Gastrocnemius medialis (tissue), 4 donors: ENCODE measurements at regions not wholly inside any gene's neighbourhood (a gene's known extent, or its start where the extent isn't known, plus 50 kb on each side); places are given as distances from the start of the nearest gene placed in this dataset.

Experiments used
- ATAC-seq, 2 donors: fragments of 150-250 bp; one replicate each; pipeline ENCODE4 v1.9.1; 2016
- DNase-seq, 2 donors: peaks; one replicate each; pipeline ENCODE4 v3.0.0-alpha.2; 2019
- H3K27ac ChIP-seq, 4 donors: fragments of 200-600 bp; sonication (generic); 1 replicate in 1 of 4; 2 replicates in 3 of 4; pipeline ENCODE4 v1.5.1; 2016 to 2018; ENCODE audit warnings: mild to moderate bottlenecking in 2 of 4, moderate library complexity in 1 of 4
- H3K27me3 ChIP-seq, 3 donors: fragments of 200-600 bp; sonication (generic) in 2 of 3; 1 replicate in 1 of 3; 2 replicates in 2 of 3; pipeline versions ENCODE4 v1.5.1 to v1.6.0; 2016 to 2019; ENCODE audit warnings: mild to moderate bottlenecking in 1 of 3, moderate library complexity in 1 of 3
- H3K36me3 ChIP-seq, 2 donors: fragments of 200-600 bp; sonication (generic) in 1 of 2; one replicate each; pipeline ENCODE4 v1.5.1; 2017 to 2018
- H3K4me1 ChIP-seq, 2 donors: fragments of 200-600 bp; sonication (generic) in 1 of 2; one replicate each; pipeline ENCODE4 v1.5.1; 2016 to 2017; ENCODE audit warnings: mild to moderate bottlenecking in 2 of 2
- H3K4me3 ChIP-seq, 4 donors: fragments of 200-600 bp; sonication (generic) in 3 of 4; 1 replicate in 1 of 4; 2 replicates in 3 of 4; pipeline ENCODE4 v1.5.1; 2016 to 2019; ENCODE audit warnings: mild to moderate bottlenecking in 2 of 4
- H3K9me3 ChIP-seq, 3 donors: fragments of 200-600 bp; sonication (generic) in 2 of 3; 1 replicate in 1 of 3; 2 replicates in 2 of 3; pipeline ENCODE4 v1.5.1; 2016 to 2019
- POLR2A ChIP-seq, 2 donors: fragments of 450-650 bp; IDR thresholded peaks; one replicate each; pipeline ENCODE4 v1.6.1; 2017; ENCODE audit warnings: antibody characterized with exemption in 2 of 2, mild to moderate bottlenecking in 2 of 2, moderate library complexity in 2 of 2
- in situ Hi-C, 4 donors: fragments of 200-750 bp; cut with MboI; loops; one replicate each; pipeline versions ENCODE4 v1.15.0 to v1.8.0; 2017; ENCODE audit warnings: low sequenced_read_pairs in 4 of 4
- intact Hi-C: fragments of 100-400 bp; cut with DNase I; formaldehyde crosslinking; loops from one replicate; pipeline ENCODE4 v1.15.1; 2023; ENCODE audit warnings: low total_unique reads
- TF ChIP-seq, protein P1 (sequence below), 5 experiments: fragments of 450-650 bp in 3 of 5; fragments of 200-600 bp in 2 of 5; sonication (generic) in 2 of 5; IDR thresholded peaks in 4 of 5; conservative IDR thresholded peaks in 1 of 5; 1 replicate in 4 of 5; 2 replicates in 1 of 5; pipeline ENCODE4 v1.5.1; 2016 to 2019; ENCODE audit warnings: antibody characterized with exemption in 5 of 5, mild to moderate bottlenecking in 3 of 5, moderate library complexity in 3 of 5

DNA sequence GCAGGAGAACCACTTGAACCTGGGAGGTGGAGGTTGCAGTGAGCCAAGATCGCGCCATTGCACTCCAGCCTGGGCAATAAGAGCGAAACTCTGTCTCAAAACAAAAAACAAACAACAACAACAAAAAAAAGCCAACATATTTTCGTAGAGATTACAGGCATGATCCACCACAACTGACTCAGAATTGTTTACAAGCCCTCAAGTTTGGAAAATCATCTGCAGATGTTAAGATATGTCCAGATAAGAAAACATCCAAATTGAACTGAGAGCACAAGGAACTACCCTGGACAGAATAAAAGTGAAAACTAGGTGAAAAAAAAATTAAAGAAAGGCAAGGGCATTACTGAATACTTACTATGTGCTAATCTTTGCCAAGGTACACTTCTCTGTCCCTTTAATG is 89.8 kb upstream of the WLS start:
- no peaks in the 10 kb centered on the region for H3K9me3 ChIP-seq
- intact Hi-C loops (loop anchor here (5.0 kb wide), 1 partner anchor 90 kb away; the partner anchor contains the start of gene WLS), in situ Hi-C loops (no loop called here)
- ATAC-seq (no peak), DNase-seq (no peak)
- no peaks in the 10 kb centered on the region for H3K4me1 ChIP-seq
- no peaks in the 10 kb centered on the region for H3K27me3 ChIP-seq
- no peaks in the 10 kb centered on the region for H3K36me3 ChIP-seq
- no peak overlapping the region for H3K27ac ChIP-seq
- no peak overlapping the region for H3K4me3 ChIP-seq
- TF ChIP-seq, protein P1, sequence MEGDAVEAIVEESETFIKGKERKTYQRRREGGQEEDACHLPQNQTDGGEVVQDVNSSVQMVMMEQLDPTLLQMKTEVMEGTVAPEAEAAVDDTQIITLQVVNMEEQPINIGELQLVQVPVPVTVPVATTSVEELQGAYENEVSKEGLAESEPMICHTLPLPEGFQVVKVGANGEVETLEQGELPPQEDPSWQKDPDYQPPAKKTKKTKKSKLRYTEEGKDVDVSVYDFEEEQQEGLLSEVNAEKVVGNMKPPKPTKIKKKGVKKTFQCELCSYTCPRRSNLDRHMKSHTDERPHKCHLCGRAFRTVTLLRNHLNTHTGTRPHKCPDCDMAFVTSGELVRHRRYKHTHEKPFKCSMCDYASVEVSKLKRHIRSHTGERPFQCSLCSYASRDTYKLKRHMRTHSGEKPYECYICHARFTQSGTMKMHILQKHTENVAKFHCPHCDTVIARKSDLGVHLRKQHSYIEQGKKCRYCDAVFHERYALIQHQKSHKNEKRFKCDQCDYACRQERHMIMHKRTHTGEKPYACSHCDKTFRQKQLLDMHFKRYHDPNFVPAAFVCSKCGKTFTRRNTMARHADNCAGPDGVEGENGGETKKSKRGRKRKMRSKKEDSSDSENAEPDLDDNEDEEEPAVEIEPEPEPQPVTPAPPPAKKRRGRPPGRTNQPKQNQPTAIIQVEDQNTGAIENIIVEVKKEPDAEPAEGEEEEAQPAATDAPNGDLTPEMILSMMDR (IDR thresholded peaks at IDR 0.05 in 4 of 5, conservative IDR thresholded peaks at IDR 0.05 in 1 of 5): no peak
- no peak for TF ChIP-seq POLR2A (IDR thresholded peaks at IDR 0.05)

DNA sequence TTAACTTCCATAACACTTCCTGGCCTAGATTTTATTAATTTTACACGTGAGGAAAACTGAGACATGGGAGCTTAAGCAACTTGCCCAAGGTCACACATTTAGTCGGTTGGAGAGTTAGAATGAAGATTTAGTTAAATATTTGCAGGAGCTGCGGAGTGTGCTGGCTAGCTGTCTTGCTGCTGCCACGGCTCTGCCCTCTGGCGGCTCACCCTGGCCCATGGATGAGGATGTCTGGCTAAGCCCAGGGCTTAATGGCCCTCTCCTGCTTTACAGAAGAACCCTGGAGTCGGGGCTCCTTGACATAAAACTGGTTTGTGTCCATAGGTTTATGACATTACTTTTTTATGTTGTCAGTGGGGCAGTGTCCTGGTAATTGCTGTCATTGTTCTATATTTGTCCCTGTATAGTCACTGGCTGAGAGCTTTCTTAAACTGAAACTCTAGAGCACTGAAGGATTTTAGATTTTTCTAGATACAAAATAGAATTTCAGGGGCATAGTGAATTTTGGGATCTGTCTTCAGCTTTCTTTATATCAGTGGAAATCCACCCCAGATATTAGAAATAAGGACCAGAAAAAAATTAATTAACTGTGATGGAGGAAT is 88.9 kb upstream of the WLS start:
- no peak for TF ChIP-seq POLR2A (IDR thresholded peaks at IDR 0.05)
- TF ChIP-seq, protein P1 (IDR thresholded peaks at IDR 0.05 in 4 of 5, conservative IDR thresholded peaks at IDR 0.05 in 1 of 5): peak; percentile 43 to 71 (median 59)
- H3K4me3 ChIP-seq: no peak overlapping the region
- DNase-seq (peak; percentile 5 to 31), ATAC-seq (peak; percentile 60)
- H3K27ac ChIP-seq: no peak overlapping the region
- in situ Hi-C loops: no loop called here
- no peaks in the 10 kb centered on the region for H3K9me3 ChIP-seq
- intact Hi-C loops: loop anchor here (1.0 to 5.0 kb wide), 2 partner anchors 89 to 205 kb away; partner anchors contain the start of gene WLS
- no peaks in the 10 kb centered on the region for H3K4me1 ChIP-seq
- H3K27me3 ChIP-seq: no peaks in the 10 kb centered on the region
- no peaks in the 10 kb centered on the region for H3K36me3 ChIP-seq

DNA sequence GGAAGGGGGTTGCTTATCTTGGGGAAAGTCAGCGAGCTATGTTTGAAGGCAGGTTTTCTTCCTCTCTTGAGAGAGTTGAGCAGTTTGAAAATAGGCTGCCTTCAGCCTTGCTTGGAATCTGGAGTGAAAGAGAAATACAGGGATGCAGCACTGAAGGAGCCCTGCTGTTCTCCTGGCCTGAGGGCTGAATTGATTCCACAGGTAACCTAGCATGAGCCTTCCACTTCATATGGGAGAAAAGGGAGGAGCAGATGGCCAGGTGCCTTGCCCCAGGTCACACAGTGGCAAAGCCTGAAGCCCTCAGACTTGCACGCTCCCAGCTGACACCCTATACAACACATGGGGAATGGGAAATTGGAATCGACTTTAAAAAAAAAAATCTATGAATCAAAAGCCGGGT is 88.0 kb upstream of the WLS start:
- H3K36me3 ChIP-seq: no peaks in the 10 kb centered on the region
- DNase-seq: no peak
- no peaks in the 10 kb centered on the region for H3K4me1 ChIP-seq
- intact Hi-C loops (loop anchor here (5.0 kb wide), 1 partner anchor 88 kb away; the partner anchor contains the start of gene WLS), in situ Hi-C loops (no loop called here)
- no peak for ATAC-seq
- no peaks in the 10 kb centered on the region for H3K9me3 ChIP-seq
- TF ChIP-seq, protein P1 (IDR thresholded peaks at IDR 0.05 in 4 of 5, conservative IDR thresholded peaks at IDR 0.05 in 1 of 5): no peak
- no peak for TF ChIP-seq POLR2A (IDR thresholded peaks at IDR 0.05)
- no peak overlapping the region for H3K27ac ChIP-seq
- no peaks in the 10 kb centered on the region for H3K27me3 ChIP-seq
- no peak overlapping the region for H3K4me3 ChIP-seq

DNA sequence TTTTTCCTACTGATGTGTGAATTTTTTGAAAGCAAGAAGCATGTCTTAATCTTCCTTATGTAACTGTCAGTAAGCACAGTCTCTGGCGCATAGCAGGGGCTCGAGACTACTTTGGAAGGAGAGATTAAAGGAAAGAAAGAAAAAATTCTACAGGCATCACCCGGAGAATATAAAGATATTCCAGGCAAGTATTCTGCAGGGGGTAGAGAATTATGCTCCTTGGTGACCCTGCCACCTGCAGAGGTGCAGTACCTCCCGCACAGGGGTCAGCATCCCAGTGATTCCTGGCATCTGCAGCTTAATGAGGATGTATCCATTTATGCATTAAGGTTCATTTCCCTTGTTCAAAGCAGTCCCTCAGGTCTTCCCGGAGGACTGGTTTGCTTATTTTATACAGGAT is 87.6 kb upstream of the WLS start:
- H3K36me3 ChIP-seq: no peaks in the 10 kb centered on the region
- in situ Hi-C loops (no loop called here), intact Hi-C loops (loop anchor here (5.0 kb wide), 1 partner anchor 88 kb away; the partner anchor contains the start of gene WLS)
- H3K27me3 ChIP-seq: no peaks in the 10 kb centered on the region
- TF ChIP-seq, protein P1 (IDR thresholded peaks at IDR 0.05 in 4 of 5, conservative IDR thresholded peaks at IDR 0.05 in 1 of 5): no peak
- no peak for TF ChIP-seq POLR2A (IDR thresholded peaks at IDR 0.05)
- DNase-seq (no peak), ATAC-seq (no peak)
- no peak overlapping the region for H3K27ac ChIP-seq
- no peaks in the 10 kb centered on the region for H3K9me3 ChIP-seq
- no peak overlapping the region for H3K4me3 ChIP-seq
- H3K4me1 ChIP-seq: no peaks in the 10 kb centered on the region

GRCh38 chr1:68317543-68317942 is 85.2 kb upstream of the WLS start:
- no peak for ATAC-seq
- in situ Hi-C loops: no loop called here
- Histone ChIP-seq H3K9me3 (no peaks in the 10 kb centered on the region), H3K27ac (no peak overlapping the region), H3K27me3 (no peaks in the 10 kb centered on the region), H3K36me3 (no peaks in the 10 kb centered on the region), H3K4me1 (peaks cover 0 to 3% of the 10 kb centered on the region in 2 donors), H3K4me3 (no peak overlapping the region)
- no peak for TF ChIP-seq POLR2A (IDR thresholded peaks at IDR 0.05)
- TF ChIP-seq, protein P1 (IDR thresholded peaks at IDR 0.05 in 4 of 5, conservative IDR thresholded peaks at IDR 0.05 in 1 of 5): no peak
- no peak for DNase-seq
- intact Hi-C loops: no loop called here
